NB4 (cell line): ENCODE measurements at regions not wholly inside any gene's neighbourhood (a gene's known extent, or its start where the extent isn't known, plus 50 kb on each side); places are given as distances from the start of the nearest gene placed in this dataset.

Source experiments
- CTCF ChIP-seq: IDR thresholded peaks from one replicate; pipeline ENCODE4 v1.5.1; 2012; ENCODE audit warnings: low read depth, low read length
- MAX ChIP-seq: IDR thresholded peaks from 2 replicates; pipeline ENCODE4 v1.6.1; 2011; ENCODE audit warnings: low read depth, low read length
- MYC ChIP-seq: IDR thresholded peaks from 2 replicates; pipeline ENCODE4 v1.6.1; 2011; ENCODE audit warnings: low read depth, low read length
- POLR2A ChIP-seq: IDR thresholded peaks from 2 replicates; pipeline ENCODE4 v1.6.1; 2011; ENCODE audit warnings: mild to moderate bottlenecking; ENCODE audit not compliant: insufficient read length; ENCODE audit errors: extremely low read depth

- TF ChIP-seq MAX = no peak
- no peak for TF ChIP-seq CTCF
- TF ChIP-seq MYC = no peak
- TF ChIP-seq POLR2A = no peak
Observed at GRCh38 chr4:63644396-63644795, 764.9 kb downstream of the TECRL start.
